Neutrophil (primary cell): ENCODE measurements at regions not wholly inside any gene's neighbourhood (a gene's known extent, or its start where the extent isn't known, plus 50 kb on each side); places are given as distances from the start of the nearest gene placed in this dataset.

Source experiments
- H3K27ac ChIP-seq: fragments of 200-600 bp; sonication (generic); 2 replicates; pipeline ENCODE4 v1.5.1; 2016; ENCODE audit warnings: mild to moderate bottlenecking, moderate library complexity
- H3K27me3 ChIP-seq: fragments of 200-600 bp; sonication (generic); 2 replicates; pipeline ENCODE4 v1.6.0; 2016; ENCODE audit warnings: mild to moderate bottlenecking
- H3K36me3 ChIP-seq: fragments of 200-600 bp; sonication (generic); 2 replicates; pipeline ENCODE4 v1.5.1; 2017
- H3K4me1 ChIP-seq, 2 experiments: fragments of 200-600 bp in 1 of 2; sonication (generic) in 1 of 2; 1 replicate in 1 of 2; 2 replicates in 1 of 2; pipeline versions ENCODE4 v1.5.1 to v1.6.1; 2013 to 2016; ENCODE audit warnings: low read depth in 1 of 2, low read length in 1 of 2, mild to moderate bottlenecking in 1 of 2, moderate library complexity in 1 of 2; ENCODE audit not compliant: control insufficient read depth in 1 of 2, insufficient read depth in 1 of 2
- H3K4me3 ChIP-seq, 2 experiments: fragments of 200-600 bp in 1 of 2; sonication (generic) in 1 of 2; 1 replicate in 1 of 2; 2 replicates in 1 of 2; pipeline ENCODE4 v1.5.1; 2013 to 2016; ENCODE audit warnings: low read depth in 1 of 2, low read length in 1 of 2, mild to moderate bottlenecking in 1 of 2, moderate library complexity in 1 of 2
- H3K9me3 ChIP-seq: fragments of 200-600 bp; sonication (generic); 2 replicates; pipeline ENCODE4 v1.5.1; 2016
- CTCF ChIP-seq: fragments of 200-600 bp; sonication (generic); IDR thresholded peaks from 2 replicates; pipeline ENCODE4 v1.5.1; 2016; ENCODE audit warnings: antibody characterized with exemption

DNA sequence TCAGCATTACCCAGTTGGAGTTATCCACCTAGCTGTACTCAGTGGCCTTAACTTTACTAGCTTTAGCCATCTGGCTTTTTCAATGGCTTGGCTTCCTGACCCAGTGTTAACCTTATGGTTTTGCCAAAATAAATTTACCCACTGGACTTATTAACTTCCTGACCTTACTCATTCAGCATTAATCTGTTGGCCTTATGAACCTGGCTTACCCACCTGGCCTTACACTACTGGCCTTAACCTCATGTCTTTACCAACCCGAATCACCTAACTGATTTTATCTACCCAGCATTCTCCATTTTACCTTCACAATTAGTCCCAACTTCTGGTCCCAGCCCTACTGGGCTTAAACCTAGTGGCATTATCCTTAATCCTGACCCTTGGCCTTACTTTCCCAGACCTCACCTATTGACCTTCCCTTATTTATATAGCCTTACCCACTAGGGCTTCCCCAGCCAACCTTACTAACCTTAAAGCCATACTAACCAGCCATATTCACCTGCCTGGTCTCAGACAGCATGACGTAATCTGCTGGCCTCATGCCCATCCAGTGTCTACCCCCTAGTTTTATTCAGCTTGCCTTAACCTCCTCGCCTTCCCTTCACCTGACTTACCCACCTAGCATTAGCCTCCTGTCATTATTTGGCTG lies 100.0 kb downstream of the IL12A start:
- H3K4me1 ChIP-seq = no peaks in the 10 kb centered on the region
- H3K4me3 ChIP-seq = no peak overlapping the region
- H3K9me3 ChIP-seq = no peaks in the 10 kb centered on the region

GRCh38 chr3:160090653-160091052 lies 102.0 kb downstream of the IL12A start:
- H3K36me3 ChIP-seq = no peaks in the 10 kb centered on the region
- no peak overlapping the region for H3K27ac ChIP-seq
- no peaks in the 10 kb centered on the region for H3K9me3 ChIP-seq
- no peaks in the 10 kb centered on the region for H3K4me1 ChIP-seq
- no peaks in the 10 kb centered on the region for H3K27me3 ChIP-seq
- H3K4me3 ChIP-seq = no peak overlapping the region
- TF ChIP-seq CTCF = no peak

More for the DNA sequence above, 100.0 kb downstream of the IL12A start:
- Histone ChIP-seq H3K36me3 (no peaks in the 10 kb centered on the region), H3K27ac (no peak overlapping the region), H3K27me3 (no peaks in the 10 kb centered on the region)
- no peak for TF ChIP-seq CTCF

DNA sequence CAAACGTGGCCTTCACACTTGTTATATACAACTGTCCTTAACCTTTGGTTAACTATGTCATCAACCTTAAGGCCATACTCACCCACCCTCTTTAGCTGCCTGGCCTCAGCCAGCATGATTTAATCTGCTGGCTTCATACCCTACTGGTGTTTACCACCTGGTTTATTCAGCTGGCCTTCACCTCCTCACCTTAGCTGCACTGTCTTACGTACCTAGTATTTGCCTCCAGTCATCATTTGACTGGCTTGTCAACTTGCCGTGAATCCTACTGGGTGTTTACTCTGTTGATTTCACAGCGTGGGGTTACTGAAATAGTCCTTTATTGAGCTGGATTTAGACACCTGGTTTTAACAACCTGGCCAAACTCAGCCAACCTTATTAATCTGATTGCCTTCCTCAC lies 102.8 kb downstream of the IL12A start:
- no peaks in the 10 kb centered on the region for H3K27me3 ChIP-seq
- no peak overlapping the region for H3K4me3 ChIP-seq
- H3K36me3 ChIP-seq = no peaks in the 10 kb centered on the region
- no peaks in the 10 kb centered on the region for H3K4me1 ChIP-seq
- H3K27ac ChIP-seq = no peak overlapping the region
- TF ChIP-seq CTCF = no peak
- H3K9me3 ChIP-seq = no peaks in the 10 kb centered on the region

GRCh38 chr3:160092760-160093159 lies 104.1 kb downstream of the IL12A start:
- no peak for TF ChIP-seq CTCF
- Histone ChIP-seq H3K4me1 (no peaks in the 10 kb centered on the region), H3K27me3 (no peaks in the 10 kb centered on the region), H3K36me3 (no peaks in the 10 kb centered on the region), H3K27ac (no peak overlapping the region), H3K9me3 (no peaks in the 10 kb centered on the region), H3K4me3 (no peak overlapping the region)

DNA sequence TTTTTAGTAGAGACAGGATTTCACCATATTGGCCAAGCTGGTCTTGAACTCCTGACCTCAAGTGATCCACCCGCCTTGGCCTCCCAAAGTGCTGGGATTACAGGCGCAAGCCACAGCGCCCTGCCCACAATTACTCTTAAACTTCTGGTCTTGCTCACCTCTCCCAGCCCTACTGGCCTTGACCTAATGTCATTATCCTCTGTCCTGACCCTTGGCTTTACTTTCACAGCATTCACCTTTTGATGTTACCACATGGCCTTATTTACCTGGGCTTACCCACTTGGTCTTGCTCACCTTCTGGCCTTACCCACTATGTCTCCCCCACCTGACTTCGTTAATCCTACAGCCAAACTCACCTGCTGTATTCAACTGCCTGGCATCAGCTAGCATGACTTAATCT lies 105.9 kb downstream of the IL12A start:
- H3K4me3 ChIP-seq = no peak overlapping the region
- no peaks in the 10 kb centered on the region for H3K27me3 ChIP-seq
- TF ChIP-seq CTCF = no peak
- no peaks in the 10 kb centered on the region for H3K9me3 ChIP-seq
- H3K4me1 ChIP-seq = no peaks in the 10 kb centered on the region
- H3K27ac ChIP-seq = no peak overlapping the region
- no peaks in the 10 kb centered on the region for H3K36me3 ChIP-seq
